GM21717 (cell line): ENCODE measurements at regions not wholly inside any gene's neighbourhood (a gene's known extent, or its start where the extent isn't known, plus 50 kb on each side); places are given as distances from the start of the nearest gene placed in this dataset.

Experiments
- ATAC-seq: cut with Tn5 transposase; IDR thresholded peaks from one replicate; pipeline ENCODE4 v1.9.1; 2021; ENCODE audit warnings: mild to moderate bottlenecking, moderate library complexity; ENCODE audit not compliant: unreplicated experiment

DNA sequence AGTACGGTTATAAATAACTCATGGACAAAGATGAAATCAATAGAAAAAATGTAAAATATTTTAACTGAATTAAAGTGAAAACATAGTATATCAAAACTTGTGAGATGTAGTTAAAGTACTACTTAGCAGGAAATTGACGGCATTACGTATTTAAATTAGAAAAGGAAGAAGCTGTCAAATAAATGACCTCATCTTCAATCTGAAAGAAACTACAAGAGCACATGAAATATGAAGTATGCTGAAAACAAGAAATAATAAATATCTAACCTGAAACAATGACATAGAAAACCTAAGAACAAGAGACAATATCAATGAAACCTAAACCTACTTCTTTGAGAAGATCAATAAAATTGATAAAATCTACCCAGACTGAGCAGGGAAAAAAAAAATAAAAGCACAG is 122.2 kb upstream of the PDE4B start:
- no peak for ATAC-seq

DNA sequence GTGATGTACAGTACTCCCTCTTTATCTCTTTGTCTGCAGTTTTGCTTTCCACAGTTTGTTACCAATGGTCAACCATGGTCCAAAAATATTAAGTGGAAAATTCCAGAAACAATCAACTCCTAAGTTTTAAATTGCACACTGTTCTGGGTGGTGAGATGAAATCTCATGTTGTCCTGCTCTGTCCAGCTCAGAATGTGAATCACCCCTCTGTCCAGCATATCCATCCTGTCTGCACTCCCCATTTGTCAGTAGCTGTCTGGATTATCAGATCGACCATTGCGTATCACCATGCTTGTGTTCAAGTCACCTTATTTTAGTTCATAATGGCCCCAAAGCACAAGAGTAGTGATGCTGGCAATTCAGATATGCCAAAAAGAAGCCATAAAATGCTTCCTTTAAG is 118.2 kb upstream of the PDE4B start:
- no peak for ATAC-seq

- ATAC-seq: no peak
These were observed 112.9 kb upstream of the PDE4B start for GRCh38 chr1:65679773-65680172.

DNA sequence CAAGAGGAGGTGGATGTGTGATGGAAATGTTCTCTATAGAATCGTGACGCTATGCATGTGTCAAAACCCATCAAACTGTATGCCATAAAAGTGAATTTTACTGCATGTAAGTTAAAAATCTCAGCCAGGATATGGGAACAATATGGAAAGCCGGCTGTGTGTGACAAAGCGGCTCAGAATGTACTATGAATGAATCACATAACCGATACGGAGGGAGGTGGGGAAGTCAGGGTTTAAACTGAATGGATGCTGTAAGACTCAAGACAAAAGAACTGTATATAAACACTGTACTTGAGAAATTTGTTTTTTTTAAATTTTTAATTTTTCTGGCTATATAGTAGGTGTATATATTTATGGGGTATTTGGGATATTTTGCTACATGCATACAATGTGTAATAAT is 111.6 kb upstream of the PDE4B start:
- ATAC-seq: no peak

DNA sequence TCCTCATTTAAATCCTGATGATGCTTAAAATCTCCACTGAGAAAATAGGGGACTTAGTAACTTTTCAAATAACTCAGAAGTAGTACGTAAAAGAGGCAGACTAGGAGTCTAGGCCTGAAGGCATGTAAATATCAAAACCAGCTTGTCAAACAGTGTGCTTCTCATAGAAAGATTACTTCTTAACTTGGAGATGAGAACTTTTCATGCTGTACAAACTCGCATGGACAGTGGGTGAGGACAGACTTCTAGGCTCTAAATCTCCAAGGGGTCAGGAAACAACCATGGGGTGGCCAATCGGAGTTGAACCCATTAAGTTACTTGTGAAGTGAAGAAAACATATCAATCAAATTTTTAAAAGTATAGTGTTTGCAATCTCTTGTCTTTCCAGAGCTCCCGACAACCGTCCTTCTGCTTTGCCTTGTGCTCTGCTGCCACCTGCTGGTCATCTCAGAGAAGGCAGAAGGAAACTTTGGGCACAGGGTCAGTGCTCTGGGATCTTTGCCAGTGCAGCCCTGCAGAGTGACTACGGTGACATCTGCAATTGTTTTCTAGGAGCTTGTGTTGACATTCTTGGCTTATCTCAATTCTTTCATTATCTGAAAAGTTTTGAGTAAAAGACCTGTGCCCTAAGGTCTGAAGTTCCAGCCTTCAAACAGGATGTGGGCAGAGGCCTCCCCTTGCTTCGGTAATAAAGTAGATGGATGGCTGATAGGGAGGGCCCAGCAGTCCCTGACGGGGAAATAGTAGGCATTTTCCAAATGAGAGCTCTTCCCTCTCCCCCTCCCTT is 105.1 kb upstream of the PDE4B start:
- peak; percentile 86 for ATAC-seq

DNA sequence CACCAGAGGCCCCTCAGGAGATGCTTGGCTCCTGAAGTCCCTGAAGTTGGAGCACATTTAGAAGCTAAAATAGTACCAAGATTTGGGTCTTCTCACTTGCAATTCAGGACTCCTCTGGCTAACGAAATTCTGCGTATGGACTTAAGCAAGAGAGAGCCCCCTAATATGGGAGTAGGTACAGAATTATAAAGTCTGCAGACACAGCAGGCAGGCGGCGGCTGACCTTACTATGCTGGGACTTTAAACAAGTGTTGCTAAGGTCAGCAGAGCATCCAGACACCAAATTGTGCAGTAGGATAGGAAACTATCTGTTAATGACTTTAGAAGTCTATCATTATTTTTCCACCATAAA is 104.5 kb upstream of the PDE4B start:
- ATAC-seq: no peak

- no peak for ATAC-seq
These were observed 103.8 kb upstream of the PDE4B start for GRCh38 chr1:65688848-65689247.

DNA sequence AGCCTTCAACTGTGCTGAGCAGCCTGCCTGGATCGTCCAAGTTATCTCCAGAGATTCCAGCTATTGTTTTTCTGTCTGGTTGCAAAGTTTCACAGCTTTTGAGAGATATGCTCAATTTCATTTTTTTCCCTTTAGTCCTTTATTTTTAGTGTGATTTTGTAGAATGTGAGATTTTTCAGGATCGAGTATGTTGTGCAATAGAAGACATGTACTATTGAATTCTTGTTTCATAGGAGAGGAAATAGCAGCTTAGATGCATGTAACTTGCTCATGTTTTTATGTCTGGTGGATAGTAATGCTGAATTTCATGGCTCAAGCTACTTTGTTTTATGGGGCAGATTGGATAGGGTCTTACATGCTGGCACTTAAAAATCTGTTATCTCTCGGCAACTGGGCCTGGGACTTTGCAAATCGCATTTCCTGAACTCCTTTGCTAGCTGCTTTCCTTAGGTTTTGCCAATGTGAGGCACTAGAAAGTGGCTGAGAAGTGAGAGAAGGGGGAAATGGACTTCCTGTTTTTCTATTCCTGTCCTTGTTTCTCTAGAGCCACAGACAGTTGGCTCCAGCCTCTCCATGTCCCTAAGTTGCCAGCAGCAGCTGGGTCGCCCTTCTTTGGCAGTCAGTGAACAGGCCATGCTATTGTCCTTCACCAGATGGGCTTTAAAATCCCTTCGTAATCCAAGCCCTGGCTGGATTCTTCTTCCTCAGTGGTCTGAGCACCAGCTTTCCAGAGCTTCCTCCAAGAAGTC is 101.4 kb upstream of the PDE4B start:
- ATAC-seq: no peak

DNA sequence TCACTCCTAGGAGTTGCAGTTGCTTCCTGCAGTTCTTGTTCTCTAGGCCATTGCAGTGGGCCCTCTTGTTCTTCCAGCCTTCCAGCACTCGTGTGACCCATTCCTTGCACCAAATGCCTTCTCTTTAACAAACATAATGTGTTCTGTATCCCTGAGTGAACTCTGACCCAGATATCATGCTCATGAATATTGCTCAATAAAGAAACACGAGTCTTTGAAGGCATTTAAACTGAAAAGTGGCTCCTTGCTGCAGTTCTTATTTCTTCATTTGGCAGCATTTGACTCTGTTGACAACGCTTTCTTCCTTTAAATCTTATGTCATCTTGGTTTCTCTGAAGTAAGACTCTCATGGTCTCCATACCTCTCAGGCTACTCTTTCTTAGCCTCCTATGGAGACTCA is 100.7 kb upstream of the PDE4B start:
- ATAC-seq: no peak

- no peak for ATAC-seq
These were observed 98.6 kb upstream of the PDE4B start for GRCh38 chr1:65694126-65694525.

GRCh38 chr1:65694933-65695332 is 97.8 kb upstream of the PDE4B start:
- no peak for ATAC-seq

DNA sequence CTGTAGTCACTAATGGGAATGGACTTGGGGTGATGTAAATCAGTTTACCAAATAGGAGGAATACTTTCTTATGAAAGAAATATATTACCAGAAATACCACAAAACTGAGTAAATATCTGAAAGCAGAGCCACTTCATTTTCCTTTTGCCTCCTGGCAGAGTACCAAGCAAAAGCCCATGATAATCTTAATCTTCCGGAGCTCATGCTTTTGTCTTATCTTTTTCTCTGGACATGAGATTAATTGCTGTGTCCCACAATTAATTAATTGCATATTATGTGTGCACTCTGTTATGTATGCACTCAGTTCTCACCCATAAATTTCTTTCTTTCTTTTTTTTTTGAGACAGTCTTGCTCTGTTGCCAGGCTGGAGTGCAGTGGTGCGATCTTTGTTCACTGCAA is 94.1 kb upstream of the PDE4B start:
- no peak for ATAC-seq

DNA sequence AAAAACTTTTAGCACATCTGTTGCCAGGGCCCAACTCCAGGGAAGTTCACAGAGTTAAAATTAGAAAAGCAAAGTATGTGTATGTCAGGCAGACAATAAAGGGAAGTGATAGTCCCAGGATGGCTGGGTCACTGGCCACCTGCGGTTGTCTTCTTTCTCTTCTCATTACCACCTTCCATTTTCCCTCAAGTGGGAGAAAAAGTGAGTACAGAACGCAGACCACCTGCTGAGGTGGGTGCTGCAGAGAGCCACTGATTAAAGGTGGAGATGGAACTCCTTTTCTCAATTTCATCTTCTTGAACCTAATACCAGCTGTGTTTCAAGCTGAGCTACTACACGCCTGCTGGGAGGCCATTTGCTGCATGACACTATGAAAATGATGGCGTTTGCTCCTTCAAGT is 88.8 kb upstream of the PDE4B start:
- ATAC-seq: peak; percentile 70

- peak; percentile 58 for ATAC-seq
These were observed 88.4 kb upstream of the PDE4B start for GRCh38 chr1:65704318-65704717.

DNA sequence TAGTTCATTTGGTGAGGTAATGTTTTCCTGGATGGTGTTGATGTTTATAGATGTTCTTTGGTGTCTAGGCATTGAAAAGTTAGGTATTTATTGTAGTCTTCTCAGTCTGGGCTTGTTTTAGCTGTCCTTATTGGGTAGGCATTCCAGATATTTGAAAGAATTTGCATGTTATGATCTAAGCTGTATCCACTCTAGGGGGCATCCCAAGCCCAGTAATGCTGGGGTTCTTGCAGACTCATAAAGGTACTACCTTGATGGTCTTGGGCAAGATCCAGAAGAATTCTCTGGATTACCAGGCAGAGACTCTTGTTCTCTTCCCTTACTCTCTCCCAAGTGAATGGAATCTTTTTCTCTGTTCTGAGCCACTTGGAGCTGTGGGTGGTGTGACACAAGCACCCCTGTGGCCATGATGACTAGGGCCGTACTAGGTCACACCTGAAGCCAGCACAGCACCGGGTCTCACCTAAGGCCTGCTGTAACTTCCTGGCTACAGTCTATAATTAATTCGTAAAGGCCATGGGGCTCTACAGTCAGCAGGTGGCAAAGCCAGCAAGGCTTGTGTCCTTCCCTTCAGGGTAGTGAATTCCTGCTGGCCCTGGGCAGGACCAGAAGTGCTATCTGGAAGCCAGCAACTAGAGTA is 74.8 kb upstream of the PDE4B start:
- ATAC-seq: no peak

GRCh38 chr1:65719391-65719790 is 73.3 kb upstream of the PDE4B start:
- no peak for ATAC-seq

DNA sequence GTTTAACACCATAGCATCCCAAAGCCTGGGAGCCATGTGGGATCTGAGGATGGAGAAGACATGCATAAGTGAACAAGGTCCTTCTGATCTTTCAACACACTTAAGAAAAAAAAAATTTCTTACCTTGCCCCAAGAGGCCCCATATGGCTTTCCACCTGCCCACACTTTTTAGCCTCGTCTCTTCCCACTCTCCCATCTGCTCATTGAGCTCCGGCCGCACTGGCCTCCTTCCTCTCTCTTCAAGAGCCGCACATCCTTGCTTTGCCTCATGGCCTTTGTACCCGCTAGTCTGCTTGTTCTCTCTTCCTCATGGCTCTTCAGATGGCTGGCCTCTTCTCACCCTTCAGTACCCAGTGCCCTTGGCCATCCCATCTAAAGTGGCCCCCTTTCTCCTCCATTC is 70.2 kb upstream of the PDE4B start:
- no peak for ATAC-seq

GRCh38 chr1:65724151-65724550 is 68.5 kb upstream of the PDE4B start:
- no peak for ATAC-seq

GRCh38 chr1:65725064-65725463 is 67.6 kb upstream of the PDE4B start:
- ATAC-seq: no peak

DNA sequence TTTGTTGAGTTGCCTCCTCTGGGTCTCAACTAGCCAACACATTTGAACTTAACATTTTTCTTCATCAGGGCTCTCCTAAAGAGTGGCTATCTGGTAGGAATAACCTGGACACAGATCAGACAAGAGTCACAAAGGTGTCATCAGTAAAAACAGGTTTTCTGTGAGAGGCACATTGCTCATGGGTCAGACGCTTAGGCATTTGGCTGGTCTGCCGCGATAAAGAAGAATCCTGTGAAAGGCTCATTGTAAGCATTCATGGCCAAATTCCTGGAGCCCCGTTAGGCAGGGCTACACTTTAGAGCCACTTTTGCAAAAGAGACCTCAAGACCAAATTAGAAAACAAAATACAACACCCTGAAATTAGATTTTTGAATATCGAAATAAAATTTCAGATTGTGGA is 64.2 kb upstream of the PDE4B start:
- no peak for ATAC-seq

DNA sequence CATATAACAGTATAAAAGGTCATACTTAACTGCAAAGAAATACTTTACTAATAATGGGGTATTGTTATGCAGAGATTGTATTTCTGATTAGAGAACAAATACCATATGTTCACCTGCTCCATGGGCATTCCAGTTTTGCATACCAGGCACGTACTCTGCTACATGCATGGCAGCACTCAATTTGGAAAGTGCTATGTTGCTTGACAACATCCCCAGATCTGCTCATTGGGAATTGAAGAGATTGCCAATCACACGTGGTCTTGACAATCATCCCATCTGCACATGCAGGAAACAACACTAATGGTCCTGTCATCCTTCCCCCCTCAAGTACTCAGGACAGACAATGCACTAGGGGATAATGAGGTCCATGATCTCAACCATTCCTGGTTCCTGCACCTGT is 63.4 kb upstream of the PDE4B start:
- no peak for ATAC-seq

DNA sequence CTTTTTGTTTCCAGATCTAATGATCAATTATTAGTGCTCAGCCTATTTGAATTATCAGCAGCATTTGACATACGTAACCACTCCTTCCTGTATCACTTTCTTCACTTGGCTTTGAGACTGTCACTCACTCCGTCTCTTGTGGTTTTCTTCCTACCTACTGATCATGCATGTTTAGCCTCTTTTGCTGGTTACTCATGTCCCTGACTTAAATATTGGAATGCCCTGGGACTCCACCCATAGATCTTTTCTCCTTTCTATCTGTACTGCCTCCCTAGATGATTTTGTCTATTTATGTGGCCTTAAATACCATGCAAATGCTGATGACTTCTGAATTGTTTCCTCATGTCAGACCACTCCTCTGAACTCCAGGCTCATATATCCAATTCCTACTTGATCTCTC is 57.7 kb upstream of the PDE4B start:
- no peak for ATAC-seq
